ENCODE measurements at regions not wholly inside any gene's neighbourhood (a gene's known extent, or its start where the extent isn't known, plus 50 kb on each side); places are given as distances from the start of the nearest gene placed in this dataset.

- no peak for TF ChIP-seq CTCF (IDR thresholded peaks at IDR 0.05)
- TF ChIP-seq POLR2A (IDR thresholded peaks at IDR 0.05): no peak
Observed at GRCh38 chr21:25494804-25495203, 112.5 kb downstream of the MRPL39 start.
